GM12878 (cell line): ENCODE measurements at regions not wholly inside any gene's neighbourhood (a gene's known extent, or its start where the extent isn't known, plus 50 kb on each side); places are given as distances from the start of the nearest gene placed in this dataset.

Experiments
- ATF3 ChIP-seq: IDR thresholded peaks from 2 replicates; pipeline ENCODE4 v1.6.1; 2011; ENCODE audit warnings: low read depth, mild to moderate bottlenecking, low read length, moderate library complexity, borderline replicate concordance; ENCODE audit errors: extremely low read depth
- BCL3 ChIP-seq: IDR thresholded peaks from 2 replicates; pipeline ENCODE4 v1.6.1; 2011; ENCODE audit warnings: borderline replicate concordance, low read depth, mild to moderate bottlenecking, moderate library complexity, low read length; ENCODE audit not compliant: insufficient read depth, poor library complexity, severe bottlenecking
- CTCF ChIP-seq, 3 experiments: IDR thresholded peaks in 2 of 3; conservative IDR thresholded peaks in 1 of 3; 2 replicates each; pipeline ENCODE4 v1.5.1; 2011; ENCODE audit warnings: low read depth in 3 of 3, low read length in 3 of 3, mild to moderate bottlenecking in 3 of 3, control low read depth in 2 of 3, moderate library complexity in 2 of 3, inconsistent platforms in 1 of 3, mixed read lengths in 1 of 3; ENCODE audit not compliant: control insufficient read depth in 2 of 3, insufficient read depth in 1 of 3; ENCODE audit errors: extremely low read depth in 1 of 3
- FOS ChIP-seq: IDR thresholded peaks from 3 replicates; pipeline ENCODE4 v1.6.1; 2011; ENCODE audit warnings: borderline replicate concordance; ENCODE audit not compliant: insufficient read length; ENCODE audit errors: extremely low read depth
- NFYA ChIP-seq: IDR thresholded peaks from 2 replicates; pipeline ENCODE4 v1.6.1; 2011; ENCODE audit warnings: low read depth, mild to moderate bottlenecking, low read length, improper control_type of control experiment, borderline replicate concordance
- SIX5 ChIP-seq: IDR thresholded peaks from 2 replicates; pipeline ENCODE4 v1.6.1; 2011; ENCODE audit warnings: mild to moderate bottlenecking, low read depth, low read length, moderate library complexity; ENCODE audit not compliant: severe bottlenecking
- TARDBP ChIP-seq: IDR thresholded peaks from 2 replicates; pipeline ENCODE4 v1.6.1; 2016; ENCODE audit warnings: borderline replicate concordance
- USF2 ChIP-seq: IDR thresholded peaks from 2 replicates; pipeline ENCODE4 v1.6.1; 2011; ENCODE audit warnings: low read depth, low read length, improper control_type of control experiment, borderline replicate concordance
- YY1 ChIP-seq: IDR thresholded peaks from 2 replicates; pipeline ENCODE4 v1.6.1; 2011; ENCODE audit warnings: low read depth, mild to moderate bottlenecking, low read length
- ZBTB33 ChIP-seq: fragments of 450-650 bp; IDR thresholded peaks from 2 replicates; pipeline ENCODE4 v1.6.1; 2017; ENCODE audit warnings: mild to moderate bottlenecking
- ZBTB40 ChIP-seq: fragments of 450-650 bp; IDR thresholded peaks from 2 replicates; pipeline ENCODE4 v1.6.1; 2016; ENCODE audit warnings: mild to moderate bottlenecking, moderate library complexity, borderline replicate concordance
- ZNF217 ChIP-seq: fragments of 450-650 bp; IDR thresholded peaks from 2 replicates; pipeline ENCODE4 v1.6.1; 2017; ENCODE audit warnings: antibody characterized with exemption, mild to moderate bottlenecking

- no peak for TF ChIP-seq YY1
- TF ChIP-seq ZNF217, result no peak
- TF ChIP-seq BCL3, result no peak
- no peak for TF ChIP-seq ATF3
- no peak for TF ChIP-seq NFYA
- no peak for TF ChIP-seq ZBTB40
- TF ChIP-seq USF2, result no peak
- TF ChIP-seq SIX5, result no peak
- no peak for TF ChIP-seq FOS
- no peak for TF ChIP-seq CTCF (IDR thresholded peaks at IDR 0.05 in 2 of 3, conservative IDR thresholded peaks at IDR 0.05 in 1 of 3; ENCODE audit: control insufficient read depth in 2 of 3, extremely low read depth in 1 of 3, insufficient read depth in 1 of 3, low read depth in 3 of 3, low read length in 3 of 3)
- no peak for TF ChIP-seq TARDBP
- no peak for TF ChIP-seq ZBTB33
Observed at GRCh38 chr18:1394426-1394825, 489.8 kb downstream of the ADCYAP1 start.
